Anterior cingulate cortex (tissue), 58 donors: ENCODE measurements at regions not wholly inside any gene's neighbourhood (a gene's known extent, or its start where the extent isn't known, plus 50 kb on each side); places are given as distances from the start of the nearest gene placed in this dataset.

ENCODE experiments used
- DNase-seq, 58 donors: peaks; one replicate each; lab custom pipeline; 2025; lab: John Stamatoyannopoulos, UW

DNA sequence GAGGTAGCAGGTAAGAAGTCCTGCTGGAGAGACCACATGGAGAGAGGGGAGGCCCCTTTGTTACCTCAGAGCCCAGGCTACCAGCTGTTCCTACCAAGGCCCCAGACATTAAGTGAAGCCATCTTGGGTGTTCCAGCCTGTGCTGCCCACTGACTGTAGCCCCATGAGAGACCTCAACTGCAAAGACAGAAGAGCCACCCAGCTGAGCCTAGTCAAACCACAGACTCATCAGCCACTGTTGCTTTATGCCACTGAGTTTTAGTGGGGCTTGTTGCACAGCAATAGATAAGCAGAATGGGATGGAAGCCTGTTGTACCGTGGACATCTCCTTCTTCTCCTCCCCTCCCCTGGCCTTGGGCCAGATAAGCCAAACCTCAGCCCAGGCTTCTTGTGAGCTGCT lies 83.9 kb downstream of the ADRA2C start:
- no peak for DNase-seq

- DNase-seq: no peak
Measured at GRCh38 chr4:3851211-3851610, 85.0 kb downstream of the ADRA2C start.

GRCh38 chr4:3851881-3852280 lies 85.7 kb downstream of the ADRA2C start:
- no peak for DNase-seq

GRCh38 chr4:3852309-3852708 lies 86.1 kb downstream of the ADRA2C start:
- no peak for DNase-seq

GRCh38 chr4:3852711-3853110 lies 86.5 kb downstream of the ADRA2C start:
- no peak for DNase-seq

DNA sequence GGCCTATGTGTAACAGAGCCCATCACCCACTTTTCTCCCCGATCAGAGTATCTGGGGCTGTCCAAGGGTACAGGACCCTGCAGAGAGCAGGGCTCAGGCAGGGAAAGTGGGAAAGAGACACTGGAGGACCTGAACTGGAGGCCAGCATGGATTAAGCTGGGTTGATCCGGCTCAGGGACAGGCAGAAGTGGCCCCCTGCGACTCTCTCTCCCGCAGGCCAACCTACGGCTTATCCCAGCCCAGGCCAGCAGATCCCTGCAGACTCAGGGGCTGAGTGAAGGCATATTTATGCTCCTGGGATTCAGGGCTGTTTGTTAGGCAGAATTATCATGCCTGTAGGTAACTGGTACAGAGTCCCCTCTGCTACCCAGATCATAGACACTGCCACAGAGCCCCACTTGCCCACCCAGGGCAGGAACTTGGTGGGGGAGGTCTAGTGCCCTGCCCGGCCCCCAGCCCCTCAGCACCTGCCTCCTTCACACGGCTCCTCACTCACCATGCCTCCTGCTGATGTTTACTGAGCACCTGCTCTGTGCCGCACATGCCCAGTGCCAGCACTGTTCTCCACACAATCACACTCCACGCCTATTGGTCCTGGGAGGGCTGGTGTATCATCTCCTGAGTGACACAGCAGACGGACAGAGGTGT lies 87.3 kb downstream of the ADRA2C start:
- no peak for DNase-seq

DNA sequence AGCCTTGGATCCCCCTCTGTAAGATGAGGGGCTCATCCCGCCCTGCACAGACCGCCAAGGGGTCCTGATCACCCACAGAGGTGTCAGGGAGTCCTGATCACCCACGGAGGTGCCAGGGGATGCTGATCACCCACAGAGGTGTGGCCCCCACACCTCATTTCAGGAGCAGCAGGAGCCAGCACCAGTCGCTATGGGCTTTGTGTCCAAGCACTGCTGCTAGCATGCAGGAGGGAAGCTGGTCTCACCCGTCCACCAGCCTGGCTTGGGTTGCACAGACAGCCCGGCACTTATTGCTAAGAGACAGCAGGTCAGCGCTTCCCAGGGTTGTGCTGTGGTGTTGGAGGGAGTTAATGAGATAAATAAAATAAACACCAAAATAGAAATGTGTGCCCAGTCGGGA lies 88.5 kb downstream of the ADRA2C start:
- DNase-seq: no peak

DNA sequence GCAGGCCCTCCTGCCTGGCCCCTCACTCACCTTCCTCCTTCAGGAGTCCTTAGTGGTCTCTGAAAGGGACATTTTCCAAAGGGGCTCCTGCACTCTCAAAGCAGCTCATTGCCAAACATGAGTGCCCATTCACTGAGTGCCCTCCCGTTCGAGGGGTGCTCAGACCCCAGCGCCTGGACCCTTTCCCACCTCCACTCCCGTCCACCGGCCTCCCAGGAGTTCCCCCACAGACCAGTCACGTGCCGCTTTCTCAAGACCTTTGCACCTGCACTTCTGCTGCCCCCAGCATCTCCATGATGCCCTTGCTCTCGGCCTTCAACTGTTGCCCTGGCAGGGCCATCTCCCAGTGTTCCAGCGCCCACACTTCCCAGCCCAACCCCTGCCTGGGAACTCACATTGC lies 89.5 kb downstream of the ADRA2C start:
- no peak for DNase-seq

GRCh38 chr4:3856604-3857204 lies 90.5 kb downstream of the ADRA2C start:
- no peak for DNase-seq

GRCh38 chr4:3857269-3857926 lies 91.2 kb downstream of the ADRA2C start:
- DNase-seq: no peak

GRCh38 chr4:3858046-3858730 lies 92.0 kb downstream of the ADRA2C start:
- no peak for DNase-seq

DNA sequence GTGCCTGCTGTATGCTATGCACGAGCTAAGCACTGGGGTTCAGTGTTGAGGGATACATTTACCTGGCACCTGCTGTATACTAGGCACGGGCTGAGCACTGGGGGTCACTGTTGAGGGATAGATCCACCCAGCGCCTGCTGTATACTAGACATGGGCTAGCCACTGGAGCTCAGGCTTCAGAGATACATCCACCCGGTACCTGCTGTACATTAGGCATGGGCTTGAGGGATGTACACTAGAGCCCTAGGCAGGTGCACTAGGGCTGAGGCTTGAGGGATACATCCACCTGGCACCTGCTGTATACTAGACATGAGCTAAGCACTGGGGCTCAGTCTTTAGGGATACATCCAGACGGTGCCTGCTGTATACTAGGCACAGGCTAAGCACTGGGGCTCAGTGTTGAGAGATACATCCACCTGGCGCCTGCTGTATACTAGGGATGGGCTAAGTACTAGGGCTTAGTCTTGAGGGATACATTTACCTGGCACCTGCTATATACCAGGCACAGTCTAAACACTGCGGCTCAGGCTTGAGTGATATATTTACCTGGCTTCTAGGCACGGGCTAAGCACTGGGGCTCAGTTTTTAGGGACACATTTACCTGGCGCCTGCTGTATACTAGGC lies 92.7 kb downstream of the ADRA2C start:
- DNase-seq: no peak

- DNase-seq: no peak
Measured at GRCh38 chr4:3859571-3859970, 93.4 kb downstream of the ADRA2C start.

DNA sequence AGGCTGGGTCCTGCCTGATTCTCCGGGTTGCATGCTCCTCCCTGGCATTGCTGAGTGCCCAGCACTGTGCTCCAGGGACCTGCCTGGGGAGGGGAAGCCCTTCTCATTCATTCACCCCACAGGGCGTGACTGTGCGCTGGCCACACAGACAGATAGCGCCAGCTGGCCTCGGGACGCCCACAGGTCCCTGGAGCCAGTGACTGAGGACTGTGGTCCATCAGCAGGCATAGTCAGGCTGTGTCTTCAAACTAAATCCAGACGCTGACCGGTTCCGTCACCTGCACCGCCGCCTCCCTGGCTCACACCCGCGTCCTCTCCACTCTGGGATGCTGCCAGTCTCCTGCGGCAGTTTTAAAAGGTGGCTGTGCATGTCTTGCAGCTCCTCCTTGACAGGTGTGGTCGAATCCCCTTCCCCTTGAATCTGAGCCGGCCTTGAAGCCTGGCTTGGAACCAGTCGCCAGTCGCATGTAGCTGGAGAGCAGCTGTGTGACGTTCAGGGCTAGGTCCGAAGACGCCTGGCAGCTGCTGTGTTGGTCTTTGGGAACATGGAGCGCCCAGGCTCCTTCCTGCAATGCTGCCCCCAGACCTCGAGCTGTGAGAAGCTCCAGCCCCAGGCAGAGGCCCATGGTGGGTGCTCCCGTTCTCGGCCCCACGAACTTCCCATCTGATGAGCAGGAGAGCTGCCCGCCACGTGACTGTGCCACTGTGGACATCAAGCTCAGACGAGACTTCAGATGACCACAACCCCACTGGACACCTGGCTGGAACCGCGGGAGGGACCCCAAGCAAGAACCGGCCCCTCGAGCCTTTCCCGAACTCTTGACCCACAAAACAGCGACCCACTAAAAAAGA lies 94.1 kb downstream of the ADRA2C start:
- DNase-seq: no peak

DNA sequence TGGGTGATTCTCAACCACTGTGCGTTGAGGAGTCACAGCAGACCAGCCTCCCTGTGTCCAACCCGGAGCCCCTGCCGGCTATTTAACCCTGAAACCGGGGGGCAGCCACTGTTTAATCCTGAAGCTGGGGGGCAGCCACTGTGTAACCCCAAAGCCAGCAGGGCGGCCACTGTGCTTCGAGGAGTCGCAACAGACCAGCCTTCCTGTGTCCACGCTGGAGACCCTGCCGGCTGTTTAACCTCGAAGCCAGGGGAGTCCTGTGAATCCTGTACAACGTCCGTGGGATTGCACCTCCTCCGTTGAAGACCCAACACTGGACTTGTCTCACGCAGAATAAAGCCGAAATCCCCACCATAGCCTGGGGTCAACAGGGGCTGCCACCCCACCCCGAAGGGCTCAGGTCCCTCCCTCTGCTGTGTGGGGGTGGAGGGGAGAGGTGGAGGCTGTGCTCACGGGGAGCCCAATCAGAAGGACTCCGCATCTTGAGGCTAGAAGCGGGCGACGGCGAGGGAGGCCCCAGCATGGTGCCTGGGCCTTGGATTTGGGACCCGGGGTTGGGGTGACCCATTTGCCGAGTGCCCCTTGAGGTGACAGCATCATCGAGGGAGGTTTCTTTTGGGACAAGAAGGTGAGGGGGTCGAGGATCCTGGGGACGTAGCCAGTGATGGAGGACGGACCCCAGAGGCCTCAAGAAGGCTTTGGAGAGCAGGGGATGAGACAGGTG lies 94.9 kb downstream of the ADRA2C start:
- no peak for DNase-seq

- no peak for DNase-seq
Measured at GRCh38 chr4:3861720-3862639, 95.8 kb downstream of the ADRA2C start.

DNA sequence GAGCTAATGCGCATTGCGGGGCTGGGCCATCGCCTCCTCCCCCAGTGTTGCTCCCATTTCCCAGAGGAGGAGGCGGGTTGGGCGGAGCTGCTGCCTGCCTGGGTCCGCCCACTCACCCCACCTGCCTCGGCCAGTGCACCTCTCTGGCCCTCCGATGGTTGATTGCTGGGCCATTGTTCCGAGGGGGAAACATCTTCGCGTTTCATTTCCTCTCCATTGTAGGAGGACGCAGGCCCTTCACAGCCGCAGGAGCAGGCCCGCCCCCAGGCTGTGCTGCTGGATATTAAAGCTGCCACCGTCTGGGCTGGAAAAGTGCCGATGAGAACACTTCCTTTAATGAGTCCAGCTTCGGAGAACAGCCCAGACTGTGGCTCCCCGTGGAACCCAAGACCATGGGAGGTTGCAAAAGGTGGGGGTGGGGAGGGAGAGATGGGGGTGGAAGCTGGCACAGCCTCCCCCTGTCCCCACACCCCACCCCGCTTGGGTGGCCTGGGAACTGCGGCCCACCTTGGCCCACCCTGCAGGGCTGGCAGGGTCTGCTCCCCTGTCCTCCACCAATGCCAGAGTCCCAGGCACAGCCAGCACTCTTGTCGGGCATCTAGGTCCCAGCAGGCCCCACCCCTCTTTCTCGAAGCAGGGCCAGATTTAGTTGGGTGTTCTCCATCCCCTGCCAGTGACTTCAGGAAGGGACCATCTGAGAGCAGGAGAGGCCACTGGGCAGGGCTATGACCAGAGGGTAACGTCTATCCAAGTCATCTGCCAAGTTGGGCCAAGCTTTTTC lies 96.6 kb downstream of the ADRA2C start:
- DNase-seq: peak in 1 of 58 donors; percentile 16
